Keratinocyte (primary cell): ENCODE measurements at regions not wholly inside any gene's neighbourhood (a gene's known extent, or its start where the extent isn't known, plus 50 kb on each side); places are given as distances from the start of the nearest gene placed in this dataset.

ENCODE experiments used
- DNase-seq: peaks from one replicate; pipeline ENCODE4 v3.0.0-alpha.2; 2011; ENCODE audit warnings: low read depth, missing footprints, low spot score
- FAIRE-seq: peaks from 2 replicates; lab custom pipeline; 2011; peaks lifted over from hg19 to GRCh38; lab: Jason Lieb, UNC
- H2AFZ ChIP-seq: 2 replicates; pipeline ENCODE4 v1.6.0; 2012; ENCODE audit warnings: low read length, control low read depth, inconsistent platforms; ENCODE audit not compliant: control insufficient read depth
- H3K27ac ChIP-seq: 2 replicates; pipeline ENCODE4 v1.5.1; 2011; ENCODE audit warnings: low read length; ENCODE audit not compliant: control insufficient read depth, insufficient read depth
- H3K27me3 ChIP-seq: 3 replicates; pipeline ENCODE4 v1.6.0; 2011; ENCODE audit warnings: low read length; ENCODE audit not compliant: control insufficient read depth, insufficient read depth; ENCODE audit errors: extremely low read depth
- H3K36me3 ChIP-seq, 2 experiments: 2 replicates in 1 of 2; 3 replicates in 1 of 2; pipeline ENCODE4 v1.5.1; 2011; ENCODE audit warnings: low read length in 2 of 2, mild to moderate bottlenecking in 1 of 2; ENCODE audit not compliant: control insufficient read depth in 2 of 2, insufficient read depth in 2 of 2; ENCODE audit errors: extremely low read depth in 1 of 2
- H3K4me1 ChIP-seq: 3 replicates; pipeline ENCODE4 v1.5.1; 2011; ENCODE audit warnings: low read length; ENCODE audit not compliant: control insufficient read depth, insufficient read depth; ENCODE audit errors: extremely low read depth
- H3K4me2 ChIP-seq: 3 replicates; pipeline ENCODE4 v1.6.0; 2011; ENCODE audit warnings: low read depth, low read length; ENCODE audit not compliant: control insufficient read depth, insufficient read depth; ENCODE audit errors: extremely low read depth
- H3K4me3 ChIP-seq, 3 experiments: fragments of 200-600 bp in 1 of 3; sonication (generic) in 1 of 3; 2 replicates in 2 of 3; 3 replicates in 1 of 3; pipeline ENCODE4 v1.5.1; 2011 to 2016; ENCODE audit warnings: low read length in 3 of 3, mild to moderate bottlenecking in 3 of 3, control low read depth in 2 of 3, inconsistent platforms in 1 of 3, low read depth in 1 of 3, mixed read lengths in 1 of 3, mixed run types in 1 of 3, moderate library complexity in 1 of 3; ENCODE audit not compliant: control insufficient read depth in 2 of 3, insufficient read depth in 2 of 3; ENCODE audit errors: extremely low read depth in 1 of 3
- H3K79me2 ChIP-seq: 2 replicates; pipeline ENCODE4 v1.6.0; 2012; ENCODE audit warnings: low read length; ENCODE audit not compliant: control insufficient read depth, insufficient read depth
- H3K9ac ChIP-seq: 3 replicates; pipeline ENCODE4 v1.6.0; 2011; ENCODE audit warnings: low read length; ENCODE audit not compliant: control insufficient read depth, insufficient read depth; ENCODE audit errors: extremely low read depth
- H3K9me1 ChIP-seq: 3 replicates; pipeline ENCODE4 v1.6.0; 2011; ENCODE audit warnings: low read length; ENCODE audit not compliant: control insufficient read depth, insufficient read depth; ENCODE audit errors: extremely low read depth
- H3K9me3 ChIP-seq: 2 replicates; pipeline ENCODE4 v1.5.1; 2012; ENCODE audit warnings: low read depth, low read length; ENCODE audit not compliant: control insufficient read depth
- H4K20me1 ChIP-seq: 3 replicates; pipeline ENCODE4 v1.6.0; 2011; ENCODE audit warnings: low read length; ENCODE audit not compliant: control insufficient read depth, insufficient read depth; ENCODE audit errors: extremely low read depth
- CTCF ChIP-seq, 3 experiments: IDR thresholded peaks in 1 of 3; conservative IDR thresholded peaks in 1 of 3; optimal IDR thresholded peaks in 1 of 3; 2 replicates in 2 of 3; 3 replicates in 1 of 3; pipeline versions ENCODE3 to v1.5.1; 2011; ENCODE audit warnings: low read length in 3 of 3, mild to moderate bottlenecking in 3 of 3, moderate library complexity in 2 of 3, control low read depth in 1 of 3, inconsistent platforms in 1 of 3; ENCODE audit not compliant: insufficient read depth in 2 of 3; ENCODE audit errors: extremely low read depth in 1 of 3
- EZH2 ChIP-seq: IDR thresholded peaks from one replicate; pipeline ENCODE4 v1.6.1; 2012; ENCODE audit warnings: inconsistent platforms, mild to moderate bottlenecking, low read length, moderate library complexity
- dilution Hi-C: fragments of 300-500 bp; cut with MboI; formaldehyde crosslinking; loops from one replicate; pipeline ENCODE4 v1.7.0; 2020; ENCODE audit warnings: low sequenced_read_pairs; ENCODE audit not compliant: extremely low pct_ligation_motif_present

- Histone ChIP-seq H3K9ac (no peak overlapping the region), H2AFZ (no peak overlapping the region), H4K20me1 (no peaks in the 10 kb centered on the region), H3K9me1 (no peaks in the 10 kb centered on the region), H3K4me2 (no peak overlapping the region), H3K36me3 (no peaks in the 10 kb centered on the region), H3K4me3 (no peak overlapping the region), H3K9me3 (no peaks in the 10 kb centered on the region), H3K27ac (no peak overlapping the region), H3K27me3 (no peaks in the 10 kb centered on the region), H3K79me2 (no peaks in the 10 kb centered on the region), H3K4me1 (no peaks in the 10 kb centered on the region)
- FAIRE-seq (no peak), DNase-seq (no peak)
- TF ChIP-seq EZH2 (no peak), CTCF (optimal IDR thresholded peaks at IDR 0.05 in 1 of 3, IDR thresholded peaks at IDR 0.05 in 1 of 3, conservative IDR thresholded peaks at IDR 0.05 in 1 of 3; ENCODE audit: extremely low read depth in 1 of 3, insufficient read depth in 2 of 3, low read length in 3 of 3) (no peak)
- dilution Hi-C loops: no loop called here
Observed at GRCh38 chr2:104493698-104494097, 360.2 kb upstream of the POU3F3 start.

- H3K79me2 ChIP-seq: no peaks in the 10 kb centered on the region
- H4K20me1 ChIP-seq: no peaks in the 10 kb centered on the region
- no peak overlapping the region for H3K4me3 ChIP-seq
- H3K9me1 ChIP-seq: no peaks in the 10 kb centered on the region
- no peak overlapping the region for H3K9ac ChIP-seq
- DNase-seq: no peak
- no peak for FAIRE-seq
- no peak overlapping the region for H3K27ac ChIP-seq
- no peak overlapping the region for H2AFZ ChIP-seq
- no peaks in the 10 kb centered on the region for H3K36me3 ChIP-seq
- dilution Hi-C loops: no loop called here
- no peaks in the 10 kb centered on the region for H3K27me3 ChIP-seq
- no peak overlapping the region for H3K4me2 ChIP-seq
- TF ChIP-seq EZH2 (no peak), CTCF (optimal IDR thresholded peaks at IDR 0.05 in 1 of 3, IDR thresholded peaks at IDR 0.05 in 1 of 3, conservative IDR thresholded peaks at IDR 0.05 in 1 of 3; ENCODE audit: extremely low read depth in 1 of 3, insufficient read depth in 2 of 3, low read length in 3 of 3) (no peak)
- H3K9me3 ChIP-seq: no peaks in the 10 kb centered on the region
- no peaks in the 10 kb centered on the region for H3K4me1 ChIP-seq
Observed at GRCh38 chr2:104501342-104501741, 352.6 kb upstream of the POU3F3 start.
